ENCODE measurements at regions not wholly inside any gene's neighbourhood (a gene's known extent, or its start where the extent isn't known, plus 50 kb on each side); places are given as distances from the start of the nearest gene placed in this dataset.

- TF ChIP-seq EZH2phosphoT487 (IDR thresholded peaks at IDR 0.05; ENCODE audit: low read length), result no peak
- TF ChIP-seq EZH2 (optimal IDR thresholded peaks at IDR 0.05; ENCODE audit: low read depth, low read length), result no peak
- TF ChIP-seq CTCF (IDR thresholded peaks at IDR 0.05; ENCODE audit: low read length), result no peak
- no peaks in the 10 kb centered on the region for H4K20me1 ChIP-seq (ENCODE audit: insufficient read depth, low read length)
- H3K36me3 ChIP-seq (replicated peaks; ENCODE audit: insufficient read depth, low read length), result no peaks in the 10 kb centered on the region
- H3K4me3 ChIP-seq (ENCODE audit: low read length), result no peak overlapping the region
- H3K4me2 ChIP-seq (ENCODE audit: low read depth, low read length), result no peak overlapping the region
- no peaks in the 10 kb centered on the region for H3K79me2 ChIP-seq (ENCODE audit: low read length)
- H3K4me1 ChIP-seq (ENCODE audit: low read length), result no peaks in the 10 kb centered on the region
- no peaks in the 10 kb centered on the region; the same call in 1 of the 2 replicates for H3F3A ChIP-seq (ENCODE audit: insufficient read depth, low read length)
- H3K27ac ChIP-seq (ENCODE audit: low read length), result no peak overlapping the region
- H2AFZ ChIP-seq (ENCODE audit: low read length), result no peak overlapping the region
- no peaks in the 10 kb centered on the region for H3K9me2 ChIP-seq (replicated peaks; ENCODE audit: insufficient read depth, low read length)
- no peak overlapping the region for H3K9ac ChIP-seq (ENCODE audit: low read length)
- peaks cover 6% of the 10 kb centered on the region; the same call in 1 of the 2 replicates for H3K27me3 ChIP-seq (replicated peaks; ENCODE audit: insufficient read depth, low read length)
- DNase-seq, result no peak
- no peaks in the 10 kb centered on the region for H3K9me3 ChIP-seq (replicated peaks; ENCODE audit: insufficient read depth, low read length)
Measured at GRCh38 chrX:82816562-82816961, 691.5 kb upstream of the POU3F4 start.

GRCh38 chrX:82842286-82842685 lies 665.8 kb upstream of the POU3F4 start:
- DNase-seq, result no peak
- no peaks in the 10 kb centered on the region for H3K36me3 ChIP-seq (replicated peaks; ENCODE audit: insufficient read depth, low read length)
- H2AFZ ChIP-seq (ENCODE audit: low read length), result no peak overlapping the region
- H3K9ac ChIP-seq (ENCODE audit: low read length), result no peak overlapping the region
- TF ChIP-seq EZH2 (optimal IDR thresholded peaks at IDR 0.05; ENCODE audit: low read depth, low read length) (no peak), EZH2phosphoT487 (IDR thresholded peaks at IDR 0.05; ENCODE audit: low read length) (no peak), CTCF (IDR thresholded peaks at IDR 0.05; ENCODE audit: low read length) (no peak)
- no peaks in the 10 kb centered on the region for H4K20me1 ChIP-seq (ENCODE audit: insufficient read depth, low read length)
- H3K9me2 ChIP-seq (replicated peaks; ENCODE audit: insufficient read depth, low read length), result no peaks in the 10 kb centered on the region
- no peak overlapping the region for H3K27ac ChIP-seq (ENCODE audit: low read length)
- no peaks in the 10 kb centered on the region for H3K79me2 ChIP-seq (ENCODE audit: low read length)
- H3K4me1 ChIP-seq (ENCODE audit: low read length), result no peaks in the 10 kb centered on the region
- no peaks in the 10 kb centered on the region for H3K9me3 ChIP-seq (replicated peaks; ENCODE audit: insufficient read depth, low read length)
- H3F3A ChIP-seq (ENCODE audit: insufficient read depth, low read length), result no peaks in the 10 kb centered on the region
- H3K4me2 ChIP-seq (ENCODE audit: low read depth, low read length), result no peak overlapping the region
- no peaks in the 10 kb centered on the region for H3K27me3 ChIP-seq (replicated peaks; ENCODE audit: insufficient read depth, low read length)
- H3K4me3 ChIP-seq (ENCODE audit: low read length), result no peak overlapping the region

- Histone ChIP-seq H3K27ac (ENCODE audit: low read length) (no peak overlapping the region), H3F3A (ENCODE audit: insufficient read depth, low read length) (no peaks in the 10 kb centered on the region), H3K4me2 (ENCODE audit: low read depth, low read length) (no peak overlapping the region), H3K27me3 (replicated peaks; ENCODE audit: insufficient read depth, low read length) (no peaks in the 10 kb centered on the region), H3K4me3 (ENCODE audit: low read length) (no peak overlapping the region), H3K9ac (ENCODE audit: low read length) (no peak overlapping the region), H3K79me2 (ENCODE audit: low read length) (no peaks in the 10 kb centered on the region), H3K9me2 (replicated peaks; ENCODE audit: insufficient read depth, low read length) (no peaks in the 10 kb centered on the region), H3K36me3 (replicated peaks; ENCODE audit: insufficient read depth, low read length) (no peaks in the 10 kb centered on the region), H3K4me1 (ENCODE audit: low read length) (no peaks in the 10 kb centered on the region), H4K20me1 (ENCODE audit: insufficient read depth, low read length) (no peaks in the 10 kb centered on the region), H3K9me3 (replicated peaks; ENCODE audit: insufficient read depth, low read length) (no peaks in the 10 kb centered on the region), H2AFZ (ENCODE audit: low read length) (no peak overlapping the region)
- no peak for DNase-seq
- no peak for TF ChIP-seq CTCF (IDR thresholded peaks at IDR 0.05; ENCODE audit: low read length)
Measured at GRCh38 chrX:82848111-82848510, 660.0 kb upstream of the POU3F4 start.

Measured in MM.1S (cell line).